ENCODE measurements at regions not wholly inside any gene's neighbourhood (a gene's known extent, or its start where the extent isn't known, plus 50 kb on each side); places are given as distances from the start of the nearest gene placed in this dataset.
"Not testable (repeated sequence)": the region's sequence is repeated elsewhere in the genome, so short reads cannot be mapped to it uniquely, and the experiment has no call there.

- TF ChIP-seq POLR2A (IDR thresholded peaks at IDR 0.05; ENCODE audit: low read length); CTCF (IDR thresholded peaks at IDR 0.05); ZSCAN20 (CRISPR knock-in tag; IDR thresholded peaks at IDR 0.05); KDM1A (IDR thresholded peaks at IDR 0.05; ENCODE audit: low read depth); NR3C1 (IDR thresholded peaks at IDR 0.05); FOSL2 (IDR thresholded peaks at IDR 0.05); FOSL2 (CRISPR knock-in tag; IDR thresholded peaks at IDR 0.05); ZC3H11A (IDR thresholded peaks at IDR 0.05); ELK1 (IDR thresholded peaks at IDR 0.05; ENCODE audit: low read depth, low read length); NFE2L2 (conservative IDR thresholded peaks at IDR 0.05; ENCODE audit: low read length); RNF2 (IDR thresholded peaks at IDR 0.05; ENCODE audit: borderline replicate concordance, low read depth); EP300 (IDR thresholded peaks at IDR 0.05); BCL3 (IDR thresholded peaks at IDR 0.05): not testable (repeated sequence)
Observed at GRCh38 chrX:82537205-82537604, 970.9 kb upstream of the POU3F4 start.

Data from A549 (cell line).